ENCODE measurements at regions not wholly inside any gene's neighbourhood (a gene's known extent, or its start where the extent isn't known, plus 50 kb on each side); places are given as distances from the start of the nearest gene placed in this dataset.
A peak's percentile ranks its signal among the peaks of the same experiment; 100 is the strongest.

DNA sequence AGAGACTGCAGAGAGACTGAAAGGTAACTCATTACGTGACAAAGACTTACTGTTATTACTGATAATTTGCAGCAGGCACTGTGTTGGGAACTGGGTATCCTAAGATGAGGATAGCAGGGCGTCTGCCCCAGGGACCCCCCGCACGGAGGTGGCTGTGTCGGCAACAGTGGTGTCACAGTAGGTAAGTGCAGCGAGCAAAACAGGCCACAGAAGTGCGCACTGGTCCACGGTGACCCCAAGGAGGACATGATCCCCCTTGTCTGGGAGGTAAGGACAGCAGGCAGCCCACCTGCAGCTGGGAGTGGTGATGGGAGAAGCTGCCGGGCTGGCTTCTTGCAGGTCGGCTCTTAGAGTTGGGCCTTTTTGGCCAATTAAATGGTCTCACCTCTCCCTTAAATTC is 82.9 kb downstream of the FAM43A start:
- DNase-seq (ENCODE audit: low read depth in 2 of 2), result no peak

- DNase-seq (ENCODE audit: low read depth in 2 of 2), result peak; percentile 95 to 97
Measured at GRCh38 chr3:194769020-194769643, 83.4 kb downstream of the FAM43A start.

- no peak for DNase-seq (ENCODE audit: low read depth in 2 of 2)
Measured at GRCh38 chr3:194772241-194773000, 86.7 kb downstream of the FAM43A start.

DNA sequence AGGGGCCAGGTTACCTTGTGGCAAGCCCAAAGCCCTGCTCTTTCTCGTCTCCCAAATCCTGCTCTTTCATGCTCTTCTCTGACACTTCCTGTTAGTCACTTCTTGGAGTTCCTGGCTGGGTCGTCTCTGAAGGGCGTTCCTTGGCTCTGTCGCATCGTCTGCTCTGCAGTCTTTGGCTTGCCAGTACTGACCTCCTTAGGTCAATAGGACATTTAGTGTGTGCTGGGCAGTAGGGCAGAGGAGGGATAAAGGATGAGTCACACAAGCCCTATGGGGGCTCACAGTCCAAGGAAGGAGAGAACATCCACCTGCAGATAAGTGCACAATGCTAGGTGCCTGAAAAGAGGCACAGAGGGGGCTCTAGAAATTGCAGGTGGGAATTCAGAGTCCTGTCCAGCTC is 87.5 kb downstream of the FAM43A start:
- DNase-seq (ENCODE audit: low read depth in 2 of 2), result peak in 1 of 2 donors; percentile 74

- no peak for DNase-seq (ENCODE audit: low read depth in 2 of 2)
Measured at GRCh38 chr3:194773771-194774455, 88.2 kb downstream of the FAM43A start.

DNA sequence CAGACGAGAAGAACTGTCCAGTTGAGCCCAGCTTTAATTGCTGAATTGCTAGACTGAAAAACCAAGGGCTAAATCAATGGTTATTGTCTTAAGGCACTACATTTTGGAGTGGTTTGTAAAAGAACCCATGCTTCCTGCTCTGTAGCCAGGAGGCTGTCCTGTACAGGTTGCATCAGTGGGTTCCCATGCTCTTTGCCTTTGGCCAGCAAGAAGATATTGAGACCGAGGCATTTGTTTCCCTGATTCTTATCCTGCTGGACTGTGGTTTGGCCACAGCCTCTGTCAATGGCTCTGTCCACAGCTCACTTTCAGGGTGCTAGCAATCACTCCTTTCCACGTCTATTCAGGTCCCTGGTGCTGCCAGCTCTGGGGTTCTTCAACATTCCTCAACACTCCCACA is 89.6 kb downstream of the FAM43A start:
- DNase-seq (ENCODE audit: low read depth in 2 of 2), result no peak

DNA sequence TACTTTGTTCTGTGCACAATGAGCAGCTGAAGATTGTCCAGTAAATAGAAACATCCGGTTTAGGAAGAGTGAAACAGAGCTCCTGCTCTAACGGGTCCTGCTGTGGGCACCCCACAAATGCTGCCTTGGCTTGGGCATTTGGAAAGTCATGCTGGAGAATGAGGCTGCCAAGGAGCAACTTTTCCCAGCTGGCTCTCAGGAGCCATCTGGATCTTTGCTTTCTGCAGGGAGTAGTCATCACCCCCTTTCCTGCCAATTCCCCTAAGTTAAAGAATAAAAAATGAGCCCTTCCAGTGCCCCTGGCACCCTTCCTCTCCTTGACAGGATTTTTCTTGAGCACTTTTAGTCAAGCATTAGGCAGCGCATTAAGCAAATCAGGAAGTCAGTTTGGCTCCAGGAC is 90.0 kb downstream of the FAM43A start:
- no peak for DNase-seq (ENCODE audit: low read depth in 2 of 2)

- DNase-seq (ENCODE audit: low read depth in 2 of 2), result no peak
Measured at GRCh38 chr3:194777729-194778128, 92.0 kb downstream of the FAM43A start.

GRCh38 chr3:194779729-194780224 is 94.1 kb downstream of the FAM43A start:
- DNase-seq (ENCODE audit: low read depth in 2 of 2), result peak in 1 of 2 donors; percentile 8

GRCh38 chr3:194780706-194781105 is 95.0 kb downstream of the FAM43A start:
- no peak for DNase-seq (ENCODE audit: low read depth in 2 of 2)

GRCh38 chr3:194781617-194782016 is 95.9 kb downstream of the FAM43A start:
- DNase-seq (ENCODE audit: low read depth in 2 of 2), result no peak

- no peak for DNase-seq (ENCODE audit: low read depth in 2 of 2)
Measured at GRCh38 chr3:194782698-194783404, 97.2 kb downstream of the FAM43A start.

DNA sequence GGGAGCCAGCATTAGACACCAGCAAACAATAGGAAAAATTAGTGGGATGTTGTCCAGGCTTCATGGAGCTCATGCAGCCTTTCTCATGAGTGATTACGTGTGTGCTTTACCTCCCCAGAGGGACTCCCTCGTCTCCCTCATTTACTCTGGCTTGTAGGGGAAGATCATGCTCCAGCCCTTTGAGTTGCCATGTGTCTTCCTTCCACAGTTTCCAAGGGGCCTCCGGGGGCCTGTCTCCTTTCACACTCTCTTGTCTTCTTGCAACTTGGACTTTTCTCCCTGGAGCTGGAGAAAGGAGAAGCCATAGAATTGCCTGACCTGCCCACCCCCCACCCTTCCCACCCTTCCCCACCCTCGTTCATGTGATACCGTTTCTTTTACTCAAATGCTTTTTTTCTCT is 98.7 kb downstream of the FAM43A start:
- no peak for DNase-seq (ENCODE audit: low read depth in 2 of 2)

GRCh38 chr3:194785315-194785714 is 99.6 kb downstream of the FAM43A start:
- DNase-seq (ENCODE audit: low read depth in 2 of 2), result no peak

- DNase-seq (ENCODE audit: low read depth in 2 of 2), result no peak
Measured at GRCh38 chr3:194787072-194787471, 101.4 kb downstream of the FAM43A start.

DNA sequence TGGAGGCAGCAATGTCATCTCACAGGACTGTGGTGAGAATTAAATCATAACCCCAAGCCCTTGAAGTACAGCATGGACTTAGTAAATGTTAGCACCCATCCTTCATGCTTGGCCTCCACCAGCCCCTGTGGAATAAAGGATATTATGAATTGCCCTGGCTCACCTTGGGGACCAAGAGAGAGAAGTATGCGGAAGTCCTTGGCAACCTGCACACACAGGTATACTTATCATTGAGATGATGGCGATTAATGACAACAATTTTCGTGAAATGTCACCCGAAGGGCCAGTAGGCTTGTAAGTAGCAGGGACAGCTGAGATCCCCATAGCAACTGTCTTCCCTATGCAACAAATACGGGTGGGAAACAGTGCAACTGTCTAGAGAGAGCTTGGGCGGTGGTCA is 102.0 kb downstream of the FAM43A start:
- no peak for DNase-seq (ENCODE audit: low read depth in 2 of 2)

- no peak for DNase-seq (ENCODE audit: low read depth in 2 of 2)
Measured at GRCh38 chr3:194792368-194792767, 106.7 kb downstream of the FAM43A start.

GRCh38 chr3:194797555-194798250 is 112.0 kb downstream of the FAM43A start:
- no peak for DNase-seq (ENCODE audit: low read depth in 2 of 2)

- DNase-seq (ENCODE audit: low read depth in 2 of 2), result no peak
Measured at GRCh38 chr3:194798486-194798885, 112.8 kb downstream of the FAM43A start.

- no peak for DNase-seq (ENCODE audit: low read depth in 2 of 2)
Measured at GRCh38 chr3:194800002-194800401, 114.3 kb downstream of the FAM43A start.
